NT2/D1 (cell line): ENCODE measurements at regions not wholly inside any gene's neighbourhood (a gene's known extent, or its start where the extent isn't known, plus 50 kb on each side); places are given as distances from the start of the nearest gene placed in this dataset.

ENCODE experiments used
- DNase-seq: peaks from one replicate; pipeline ENCODE4 v3.0.0-alpha.2; 2011; ENCODE audit warnings: low read depth, low spot score
- H3K27me3 ChIP-seq: 2 replicates; pipeline ENCODE4 v1.6.0; 2011; ENCODE audit warnings: mild to moderate bottlenecking; ENCODE audit not compliant: insufficient read length, insufficient read depth
- H3K36me3 ChIP-seq: 2 replicates; pipeline ENCODE4 v1.6.1; 2011; ENCODE audit warnings: mild to moderate bottlenecking, low read length, mixed read lengths; ENCODE audit not compliant: insufficient read depth, insufficient read length
- H3K4me1 ChIP-seq: 2 replicates; pipeline ENCODE4 v1.5.1; 2011; ENCODE audit not compliant: insufficient read depth, insufficient read length
- H3K4me3 ChIP-seq: 2 replicates; pipeline ENCODE4 v1.5.1; 2011; ENCODE audit warnings: low read depth; ENCODE audit not compliant: insufficient read length
- H3K9ac ChIP-seq: 2 replicates; pipeline ENCODE4 v1.6.0; 2011; ENCODE audit warnings: low read depth; ENCODE audit not compliant: insufficient read length
- H3K9me3 ChIP-seq: 2 replicates; pipeline ENCODE4 v1.5.1; 2011; ENCODE audit warnings: mild to moderate bottlenecking, low read length; ENCODE audit not compliant: insufficient read depth
- SUZ12 ChIP-seq: IDR thresholded peaks from 2 replicates; pipeline ENCODE4 v1.6.1; 2011; ENCODE audit not compliant: insufficient read length, insufficient read depth; ENCODE audit errors: extremely low read depth
- YY1 ChIP-seq: IDR thresholded peaks from 2 replicates; pipeline ENCODE4 v1.6.1; 2011; ENCODE audit not compliant: insufficient read length, insufficient read depth
- ZNF274 ChIP-seq: IDR thresholded peaks from 2 replicates; pipeline ENCODE4 v1.6.1; 2011; ENCODE audit warnings: mild to moderate bottlenecking, low read depth, low read length

DNA sequence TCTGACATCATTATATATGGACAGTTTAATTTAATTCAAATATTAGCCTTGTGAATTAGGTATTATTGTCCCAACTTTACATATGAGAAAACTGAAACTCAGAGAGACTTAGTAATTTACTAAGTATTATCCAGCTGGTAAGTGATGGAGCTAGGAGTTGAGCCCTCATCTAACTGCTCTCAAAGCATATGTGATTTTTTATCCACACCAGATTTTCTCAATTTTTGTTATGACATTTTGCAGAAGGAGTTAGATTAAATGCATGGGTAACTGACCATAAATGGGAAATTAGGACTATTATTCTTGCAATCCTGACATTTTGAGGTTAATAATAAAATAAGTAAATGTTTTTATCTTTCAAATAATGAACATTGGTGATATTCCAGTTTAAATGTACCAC lies 778.3 kb upstream of the SORCS1 start:
- no peak for DNase-seq
- Histone ChIP-seq H3K4me3 (no peak overlapping the region), H3K9me3 (no peaks in the 10 kb centered on the region), H3K36me3 (no peaks in the 10 kb centered on the region), H3K4me1 (no peaks in the 10 kb centered on the region), H3K27me3 (no peaks in the 10 kb centered on the region), H3K9ac (no peak overlapping the region)
- TF ChIP-seq SUZ12, result no peak
- no peak for TF ChIP-seq YY1
- no peak for TF ChIP-seq ZNF274

DNA sequence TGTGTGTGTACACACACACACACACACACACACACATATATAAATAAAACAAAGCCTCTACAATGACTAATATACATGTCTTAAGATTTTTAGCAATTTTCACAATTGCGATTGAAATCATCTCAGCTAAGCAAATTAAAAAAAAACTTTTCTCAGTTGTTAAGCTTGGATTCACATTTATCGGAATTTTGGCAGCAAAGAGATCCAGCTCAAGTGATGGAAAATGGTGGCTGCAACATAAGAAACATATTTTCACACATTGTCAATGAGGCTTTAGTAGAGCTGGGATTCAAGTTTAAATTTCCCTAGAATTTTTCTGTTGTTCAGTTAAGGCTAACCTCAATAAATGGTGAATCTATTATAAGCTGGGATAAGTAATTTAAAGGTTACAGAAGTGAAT lies 768.6 kb upstream of the SORCS1 start:
- DNase-seq, result no peak
- H3K27me3 ChIP-seq, result no peaks in the 10 kb centered on the region
- no peaks in the 10 kb centered on the region for H3K9me3 ChIP-seq
- no peak overlapping the region for H3K9ac ChIP-seq
- H3K36me3 ChIP-seq, result no peaks in the 10 kb centered on the region
- H3K4me1 ChIP-seq, result no peaks in the 10 kb centered on the region
- TF ChIP-seq ZNF274, result no peak
- TF ChIP-seq YY1, result no peak
- TF ChIP-seq SUZ12, result no peak
- H3K4me3 ChIP-seq, result no peak overlapping the region

DNA sequence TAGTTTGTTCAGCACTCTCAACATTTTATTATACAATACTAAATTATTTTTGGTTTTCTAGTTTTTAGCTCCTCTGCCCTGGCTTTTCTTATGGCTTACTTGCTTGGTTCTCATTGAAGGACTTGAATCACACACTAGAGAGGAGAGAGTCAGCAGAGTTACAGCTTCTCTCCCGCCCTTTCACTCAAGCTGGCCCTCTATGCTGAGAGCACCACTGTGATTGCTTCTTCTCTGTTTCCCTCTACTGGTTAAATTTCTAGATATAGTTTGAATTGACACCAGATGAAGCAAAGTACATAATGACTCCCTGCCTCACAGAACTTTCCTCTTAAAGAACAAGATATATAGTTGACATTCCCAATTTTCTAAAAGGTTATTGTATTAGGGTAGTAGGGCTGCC lies 767.3 kb upstream of the SORCS1 start:
- Histone ChIP-seq H3K4me1 (no peaks in the 10 kb centered on the region), H3K4me3 (no peak overlapping the region)
- no peak for DNase-seq

DNA sequence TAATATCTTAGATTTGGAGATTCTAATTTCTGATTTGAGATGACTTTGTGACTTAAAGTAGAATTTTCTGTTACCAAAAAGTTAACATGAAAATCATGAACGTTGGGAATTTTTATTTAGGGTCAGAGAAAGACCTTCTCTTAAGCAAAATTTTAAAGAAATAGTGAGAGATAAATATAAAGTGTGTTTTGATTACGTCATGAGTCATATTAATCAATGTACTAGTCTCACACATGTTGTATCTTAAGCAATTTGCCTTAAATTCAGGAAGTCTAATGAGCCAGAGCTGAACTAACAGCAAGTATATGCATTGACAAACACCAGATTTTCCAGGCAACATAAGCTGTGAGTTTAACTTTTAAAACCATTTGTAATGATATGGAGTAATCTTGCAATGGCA lies 765.5 kb upstream of the SORCS1 start:
- Histone ChIP-seq H3K9ac (no peak overlapping the region), H3K4me1 (no peaks in the 10 kb centered on the region), H3K27me3 (no peaks in the 10 kb centered on the region), H3K4me3 (no peak overlapping the region), H3K9me3 (no peaks in the 10 kb centered on the region), H3K36me3 (no peaks in the 10 kb centered on the region)
- TF ChIP-seq ZNF274 (no peak), SUZ12 (no peak)
- DNase-seq, result no peak

More for the DNA sequence above, 767.3 kb upstream of the SORCS1 start:
- Histone ChIP-seq H3K9me3 (no peaks in the 10 kb centered on the region), H3K36me3 (no peaks in the 10 kb centered on the region), H3K9ac (no peak overlapping the region), H3K27me3 (no peaks in the 10 kb centered on the region)
- TF ChIP-seq SUZ12 (no peak), ZNF274 (no peak), YY1 (no peak)

DNA sequence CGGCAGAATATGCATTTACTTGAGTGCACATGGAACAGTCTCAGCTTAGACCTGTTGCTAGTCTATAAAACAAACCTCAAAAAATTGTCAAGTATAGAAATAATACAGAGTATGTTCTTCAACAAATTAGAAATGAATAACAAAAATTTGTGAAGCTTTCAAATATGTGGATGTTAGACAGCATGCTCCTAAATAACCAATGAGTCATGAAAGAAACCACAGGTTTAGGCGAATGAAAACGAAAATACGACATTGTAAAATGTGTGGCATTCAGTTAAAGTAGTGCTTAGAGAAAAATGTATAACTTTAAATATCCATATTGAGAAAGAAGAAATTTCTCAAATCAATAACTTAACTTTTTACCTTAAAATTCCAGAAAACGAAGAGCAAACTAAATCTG lies 760.0 kb upstream of the SORCS1 start:
- Histone ChIP-seq H3K4me3 (no peak overlapping the region), H3K36me3 (no peaks in the 10 kb centered on the region), H3K9ac (no peak overlapping the region), H3K27me3 (no peaks in the 10 kb centered on the region), H3K4me1 (no peaks in the 10 kb centered on the region), H3K9me3 (no peaks in the 10 kb centered on the region)
- no peak for DNase-seq
- TF ChIP-seq SUZ12, result no peak
- TF ChIP-seq YY1, result no peak
- TF ChIP-seq ZNF274, result no peak

DNA sequence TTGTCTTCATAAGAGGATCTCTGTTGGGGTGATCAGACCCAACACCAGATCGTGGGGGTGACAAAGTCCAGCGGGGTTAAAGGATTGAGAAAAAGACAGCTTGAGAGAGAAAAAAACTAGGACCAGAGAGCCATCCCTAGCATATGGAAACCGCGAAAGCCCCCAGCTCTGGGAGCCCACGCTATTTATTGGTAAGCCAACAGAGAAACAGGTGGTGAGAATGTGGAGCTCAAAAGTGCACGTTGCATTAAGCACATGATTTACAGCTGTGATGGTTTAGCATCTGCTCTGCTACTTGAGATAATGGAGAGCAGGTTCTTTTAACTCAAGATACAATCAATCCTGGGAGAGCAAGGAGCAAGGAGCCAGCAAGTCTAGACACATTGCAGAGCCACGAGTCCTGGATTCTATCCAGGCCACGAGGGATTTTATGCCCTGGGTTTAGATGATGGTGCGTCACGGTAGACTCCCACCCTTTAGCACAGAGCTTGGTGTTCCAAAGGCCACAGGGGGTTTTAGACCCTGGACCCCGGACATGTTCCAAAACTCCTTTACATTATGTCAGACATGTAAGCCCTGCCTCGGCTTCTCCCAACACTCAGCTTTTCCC lies 755.2 kb upstream of the SORCS1 start:
- no peak for DNase-seq
- Histone ChIP-seq H3K4me3 (no peak overlapping the region), H3K9me3 (no peaks in the 10 kb centered on the region), H3K27me3 (no peaks in the 10 kb centered on the region), H3K4me1 (no peaks in the 10 kb centered on the region), H3K36me3 (no peaks in the 10 kb centered on the region), H3K9ac (no peak overlapping the region)
- TF ChIP-seq YY1 (no peak), ZNF274 (no peak), SUZ12 (no peak)

DNA sequence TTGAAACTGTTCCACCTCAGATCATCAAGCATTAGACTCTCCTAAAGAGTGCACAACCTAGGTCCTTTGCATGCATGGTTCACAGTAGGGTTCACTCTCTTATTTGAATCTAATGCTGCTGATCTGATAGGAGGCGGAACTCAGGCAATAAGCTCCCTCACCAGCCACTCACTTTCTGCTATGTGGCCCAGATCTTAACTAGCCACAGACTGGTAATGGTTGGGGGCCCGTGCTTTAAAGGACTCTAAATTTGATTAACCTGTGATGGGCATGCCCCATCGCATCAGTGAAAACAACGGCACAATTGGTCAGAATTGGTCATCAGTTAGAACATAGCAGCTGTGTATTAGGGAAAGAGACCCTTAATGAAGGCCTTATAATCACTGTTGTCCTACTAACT lies 753.7 kb upstream of the SORCS1 start:
- no peaks in the 10 kb centered on the region for H3K27me3 ChIP-seq
- H3K36me3 ChIP-seq, result no peaks in the 10 kb centered on the region
- no peak overlapping the region for H3K4me3 ChIP-seq
- H3K4me1 ChIP-seq, result no peaks in the 10 kb centered on the region
- no peak overlapping the region for H3K9ac ChIP-seq
- no peak for DNase-seq
- H3K9me3 ChIP-seq, result no peaks in the 10 kb centered on the region
- TF ChIP-seq ZNF274 (no peak), SUZ12 (no peak), YY1 (no peak)
